ENCODE measurements at regions not wholly inside any gene's neighbourhood (a gene's known extent, or its start where the extent isn't known, plus 50 kb on each side); places are given as distances from the start of the nearest gene placed in this dataset.
"Not testable (repeated sequence)": the region's sequence is repeated elsewhere in the genome, so short reads cannot be mapped to it uniquely, and the experiment has no call there.

GRCh38 chr18:73163236-73163635 lies 295.4 kb upstream of the NETO1 start:
- no peak for DNase-seq

GRCh38 chr18:73156117-73156516 lies 288.3 kb upstream of the NETO1 start:
- no peak for DNase-seq

GRCh38 chr18:73153271-73153670 lies 285.5 kb upstream of the NETO1 start:
- no peak for DNase-seq

GRCh38 chr18:73151086-73151485 lies 283.3 kb upstream of the NETO1 start:
- no peak for DNase-seq

- no peak for DNase-seq
Observed at GRCh38 chr18:73150199-73150598, 282.4 kb upstream of the NETO1 start.

- no peak for DNase-seq
Observed at GRCh38 chr18:73147590-73147989, 279.8 kb upstream of the NETO1 start.

GRCh38 chr18:73144030-73144429 lies 276.2 kb upstream of the NETO1 start:
- no peak for DNase-seq

GRCh38 chr18:73136134-73136533 lies 268.3 kb upstream of the NETO1 start:
- no peak for DNase-seq

GRCh38 chr18:73124175-73124574 lies 256.4 kb upstream of the NETO1 start:
- DNase-seq: no peak

- no peak for DNase-seq
Observed at GRCh38 chr18:73121207-73121606, 253.4 kb upstream of the NETO1 start.

- DNase-seq: no peak
Observed at GRCh38 chr18:73120626-73121025, 252.8 kb upstream of the NETO1 start.

- no peak for DNase-seq
Observed at GRCh38 chr18:73119574-73119973, 251.8 kb upstream of the NETO1 start.

GRCh38 chr18:73118121-73118816 lies 250.5 kb upstream of the NETO1 start:
- no peak for DNase-seq

- no peak for DNase-seq
Observed at GRCh38 chr18:73110307-73110706, 242.5 kb upstream of the NETO1 start.

- no peak for DNase-seq
Observed at GRCh38 chr18:73101977-73102376, 234.2 kb upstream of the NETO1 start.

GRCh38 chr18:73101491-73101890 lies 233.7 kb upstream of the NETO1 start:
- not testable (repeated sequence) for DNase-seq

- no peak for DNase-seq
Observed at GRCh38 chr18:73099759-73100158, 232.0 kb upstream of the NETO1 start.

GRCh38 chr18:73093687-73094250 lies 226.0 kb upstream of the NETO1 start:
- DNase-seq: no peak

- no peak for DNase-seq
Observed at GRCh38 chr18:73088445-73088844, 220.7 kb upstream of the NETO1 start.

- DNase-seq: no peak
Observed at GRCh38 chr18:73087282-73087977, 219.6 kb upstream of the NETO1 start.

GRCh38 chr18:73079920-73080319 lies 212.1 kb upstream of the NETO1 start:
- no peak for DNase-seq

- DNase-seq: no peak
Observed at GRCh38 chr18:73060666-73061288, 193.0 kb upstream of the NETO1 start.

- no peak for DNase-seq
Observed at GRCh38 chr18:73059280-73059679, 191.5 kb upstream of the NETO1 start.

- no peak for DNase-seq
Observed at GRCh38 chr18:73047688-73048087, 179.9 kb upstream of the NETO1 start.

Data from activated CD4-positive, alpha-beta T cell treated with anti-CD3 and anti-CD28 coated beads, Interleukin-2, amount 50 U/mL, for 4 hours (primary cell).